ENCODE measurements at regions not wholly inside any gene's neighbourhood (a gene's known extent, or its start where the extent isn't known, plus 50 kb on each side); places are given as distances from the start of the nearest gene placed in this dataset.
"Not testable (repeated sequence)": the region's sequence is repeated elsewhere in the genome, so short reads cannot be mapped to it uniquely, and the experiment has no call there.

DNA sequence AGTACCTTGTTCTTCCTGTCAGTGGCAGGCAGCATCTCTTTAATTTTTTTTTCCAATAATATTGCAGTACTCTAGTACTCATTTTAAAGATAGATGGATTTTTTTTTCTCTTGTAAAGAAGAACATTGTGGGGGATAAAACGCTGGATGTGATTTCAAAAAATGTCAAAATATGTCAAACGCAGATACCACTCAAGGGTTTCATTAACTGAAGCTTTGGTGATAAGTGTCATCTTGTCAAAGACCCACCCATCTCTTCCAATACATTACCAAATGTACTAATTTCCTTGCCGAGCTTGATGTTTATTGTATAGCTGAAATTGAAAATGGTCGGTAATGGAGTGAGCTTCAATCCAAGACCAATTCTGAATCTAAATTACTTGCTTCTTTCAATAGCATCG, 332.4 kb upstream of the SOX2 start:
- ATAC-seq = no peak
- intact Hi-C loops (cut with DNase I) = no loop called here
- no peak for DNase-seq (ENCODE audit: low spot score)

DNA sequence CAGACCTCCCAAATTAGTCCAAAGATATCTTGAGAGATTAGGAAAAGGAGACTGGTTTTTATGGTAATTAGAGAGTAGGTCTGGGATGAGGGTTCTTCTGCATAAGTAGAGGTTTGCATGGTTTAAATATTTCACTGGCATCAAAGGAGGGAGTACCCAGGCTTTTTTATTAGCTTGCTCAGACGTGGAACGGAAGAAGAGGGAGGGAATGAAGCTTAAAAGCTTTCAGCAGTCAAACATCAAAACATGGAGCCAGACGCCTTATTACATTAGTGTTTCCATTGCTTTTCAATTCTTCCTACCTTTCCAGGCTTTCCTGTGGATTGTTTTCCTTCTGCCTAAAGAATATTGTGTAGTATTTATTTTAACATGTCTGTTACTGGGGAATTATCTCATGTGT, 342.1 kb upstream of the SOX2 start:
- DNase-seq (ENCODE audit: low spot score) (no peak), ATAC-seq (no peak)
- intact Hi-C loops (cut with DNase I) = loop anchor here (5.0 kb wide), 1 partner anchor 198 kb away; no protein-coding TSS in a partner anchor

DNA sequence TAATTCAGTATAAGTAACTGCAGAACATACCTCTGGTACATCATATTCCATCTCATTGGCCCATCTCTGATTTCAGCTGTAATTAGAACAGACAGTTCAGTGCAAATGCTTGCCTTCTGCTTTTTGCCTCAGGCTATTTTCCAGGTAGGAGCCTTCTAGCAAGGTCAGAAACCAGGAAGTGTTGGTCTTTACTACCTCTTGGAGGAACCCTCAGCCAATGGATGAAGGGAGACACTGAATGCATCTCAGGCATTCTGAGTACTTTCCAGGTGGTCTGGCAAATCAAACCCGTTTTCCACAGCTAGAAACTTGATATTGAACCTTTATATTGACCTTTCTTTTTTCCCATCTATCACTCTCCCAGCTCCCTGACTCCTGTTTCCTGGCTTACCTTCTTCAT, 348.5 kb upstream of the SOX2 start:
- intact Hi-C loops (cut with DNase I) = no loop called here
- ATAC-seq = no peak
- no peak for DNase-seq (ENCODE audit: low spot score)

DNA sequence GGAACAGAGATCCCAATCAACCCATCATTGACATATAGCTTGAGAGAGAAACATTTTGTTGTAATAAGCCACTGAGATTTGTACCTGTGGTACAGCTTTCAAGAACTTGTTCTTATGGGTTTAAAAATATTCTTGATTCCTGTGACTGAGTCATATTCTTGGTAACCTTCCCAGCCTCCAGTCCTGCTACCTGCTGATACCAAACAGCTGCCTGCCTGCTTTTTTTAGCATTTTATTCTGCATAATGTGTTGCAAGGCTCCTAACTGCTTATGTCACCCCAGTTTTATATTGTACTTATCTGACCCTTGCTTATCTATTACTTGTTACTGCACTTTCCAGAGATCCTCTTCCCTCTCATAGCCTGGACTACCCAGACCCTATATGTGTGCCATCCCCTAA, 349.3 kb upstream of the SOX2 start:
- DNase-seq (ENCODE audit: low spot score) = no peak
- intact Hi-C loops (cut with DNase I) = no loop called here
- no peak for ATAC-seq

DNA sequence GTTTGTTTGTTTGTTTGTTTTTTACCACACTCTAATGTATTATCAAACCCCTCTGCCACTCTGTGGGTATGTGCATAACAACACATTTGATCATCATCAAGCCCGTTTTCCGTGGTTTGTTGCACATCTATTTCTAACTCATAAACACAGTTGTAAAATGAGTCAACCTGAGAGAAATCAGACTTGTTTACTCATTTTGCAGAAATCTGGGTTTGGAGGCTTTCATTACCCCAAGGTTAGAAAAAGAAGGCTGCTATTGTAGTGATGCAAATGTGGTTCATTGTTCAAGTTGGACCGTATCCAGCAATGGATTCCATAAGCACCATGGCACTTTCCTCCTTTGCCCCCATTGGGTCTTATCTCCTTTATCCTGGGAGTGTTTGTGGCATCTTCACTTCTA, 353.2 kb upstream of the SOX2 start:
- intact Hi-C loops (cut with DNase I) = no loop called here
- DNase-seq (ENCODE audit: low spot score) = no peak
- ATAC-seq = no peak

DNA sequence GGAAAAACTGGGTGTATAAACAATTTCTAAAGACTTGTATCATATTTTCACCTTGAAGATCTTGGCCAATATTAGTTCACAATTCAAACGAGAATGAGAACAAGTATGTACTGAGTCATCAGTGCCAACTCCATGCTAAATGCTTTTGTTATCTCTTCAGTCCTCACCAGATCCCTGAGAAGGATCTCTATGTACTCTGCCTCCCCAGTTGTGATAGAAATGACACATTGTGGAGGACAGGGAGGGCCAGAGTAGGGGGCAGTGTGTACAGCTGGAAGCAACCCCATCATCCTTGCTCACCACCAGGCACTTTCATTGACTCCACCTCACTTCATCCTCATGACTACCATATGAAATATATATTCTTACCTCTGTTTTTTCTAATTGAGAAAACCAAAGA, 353.7 kb upstream of the SOX2 start:
- ATAC-seq (no peak), DNase-seq (ENCODE audit: low spot score) (no peak)
- intact Hi-C loops (cut with DNase I) = no loop called here

DNA sequence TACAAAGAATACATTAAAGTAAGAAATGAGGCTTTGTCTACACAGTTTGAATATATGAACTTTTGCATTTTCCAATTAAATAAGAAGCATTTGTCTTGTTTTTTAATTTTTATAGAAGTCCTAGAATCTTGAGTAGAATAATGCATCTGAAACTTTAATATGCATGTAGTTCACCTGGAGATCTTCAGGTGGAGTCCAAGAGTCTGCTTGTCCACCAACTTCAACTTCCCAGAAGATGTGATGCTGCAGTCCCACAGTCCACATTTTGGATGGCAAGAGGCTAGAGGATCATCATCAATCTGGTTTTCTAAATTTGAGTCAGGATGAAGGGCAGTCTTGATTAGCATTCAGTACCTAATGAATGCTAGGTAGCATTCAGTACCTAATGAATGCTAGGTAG, 357.6 kb upstream of the SOX2 start:
- ATAC-seq (no peak), DNase-seq (ENCODE audit: low spot score) (no peak)
- intact Hi-C loops (cut with DNase I) = no loop called here

DNA sequence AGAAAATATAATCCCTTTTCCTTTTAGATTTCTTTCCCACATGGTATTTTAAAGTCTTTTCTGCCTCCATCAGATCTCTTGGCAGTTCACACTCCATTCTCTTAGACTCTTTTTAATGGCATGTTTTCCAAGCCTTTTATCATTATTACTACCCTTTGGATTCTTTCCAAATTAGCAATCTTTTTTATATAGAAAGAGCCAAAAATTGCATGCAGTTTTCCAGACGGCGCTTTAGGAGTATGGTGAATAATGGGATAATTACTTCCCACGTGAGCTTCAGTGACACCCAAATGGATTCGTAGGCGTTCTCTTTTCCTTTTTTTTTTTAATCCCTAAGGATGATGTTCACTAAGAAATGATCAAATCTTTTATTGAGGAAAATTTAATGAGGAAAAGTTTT, 354.8 kb upstream of the DNAJC19 start:
- ATAC-seq = no peak
- no peak for DNase-seq (ENCODE audit: low spot score)
- intact Hi-C loops (cut with DNase I) = no loop called here

DNA sequence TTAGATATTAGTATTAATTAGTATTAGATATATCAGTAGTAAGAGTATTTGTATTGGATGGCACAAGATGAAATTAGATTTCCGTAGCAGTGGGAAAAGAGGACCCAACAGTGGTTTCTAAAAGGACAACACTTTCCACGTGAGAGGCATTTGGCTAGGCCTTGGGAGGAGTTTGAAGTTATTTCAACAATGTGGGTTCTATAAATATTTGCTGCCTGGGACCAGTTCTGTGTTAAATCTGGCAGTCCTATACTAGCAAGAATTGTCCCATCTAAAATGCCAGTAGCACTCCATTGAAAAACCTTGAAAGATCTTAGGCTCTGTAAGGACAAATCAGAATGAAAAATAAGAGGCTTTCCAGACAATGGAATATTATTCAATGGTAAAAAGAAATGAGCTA, 347.1 kb upstream of the DNAJC19 start:
- intact Hi-C loops (cut with DNase I) = no loop called here
- ATAC-seq (no peak), DNase-seq (ENCODE audit: low spot score) (no peak)

DNA sequence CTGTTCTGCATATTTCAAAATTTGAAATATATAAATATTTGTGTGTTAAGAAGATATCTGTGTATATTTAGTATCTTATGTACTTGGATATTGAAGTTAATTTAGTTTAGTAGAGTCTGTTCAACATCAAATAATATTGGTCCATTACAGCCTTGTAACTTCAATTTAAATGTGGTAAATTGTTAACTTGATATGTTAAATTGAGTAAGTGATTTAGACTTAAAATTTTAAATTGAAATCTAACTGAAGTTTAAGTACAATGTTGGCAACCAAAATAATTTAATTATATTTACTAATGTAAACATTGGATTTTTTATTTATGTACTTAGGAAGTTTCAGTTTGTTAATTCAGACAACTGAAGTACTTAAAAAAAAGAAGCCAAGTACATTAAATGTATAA, 343.9 kb upstream of the DNAJC19 start:
- intact Hi-C loops (cut with DNase I) = no loop called here
- no peak for DNase-seq (ENCODE audit: low spot score)
- no peak for ATAC-seq

DNA sequence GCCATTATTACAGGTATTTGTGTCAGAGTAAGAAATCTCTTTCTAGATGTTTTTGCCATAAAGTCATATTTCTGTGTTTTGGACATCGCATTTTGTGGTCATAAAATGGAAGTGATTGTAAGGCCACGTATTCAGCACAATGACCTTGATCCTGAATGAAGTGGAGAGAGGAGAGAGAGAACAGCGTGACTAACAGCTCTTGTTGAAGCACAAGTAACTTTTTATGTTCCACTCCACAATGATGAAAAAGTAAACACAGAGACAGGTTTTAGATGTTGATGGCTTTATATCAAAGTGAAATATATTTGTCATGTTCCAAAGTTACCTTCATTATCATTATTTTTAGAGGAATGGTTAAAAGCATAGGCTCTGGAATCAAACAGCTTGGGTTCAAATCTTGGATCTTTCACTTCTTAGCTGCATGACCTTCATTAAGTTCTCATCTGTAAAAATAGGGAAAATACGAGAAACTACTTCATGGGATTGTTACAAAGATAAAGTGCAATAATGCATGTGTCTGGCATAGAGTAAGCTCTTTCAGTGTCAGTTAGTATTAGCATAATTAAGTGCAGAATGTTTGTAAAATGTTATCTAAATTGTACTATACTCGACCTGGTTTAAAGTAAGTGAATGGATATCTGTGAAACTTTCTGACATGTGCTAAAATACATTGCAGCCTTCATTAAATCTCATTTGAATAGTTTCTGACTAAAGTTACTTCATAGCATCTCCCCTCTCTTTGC, 341.5 kb upstream of the DNAJC19 start:
- ATAC-seq (no peak), DNase-seq (ENCODE audit: low spot score) (no peak)
- intact Hi-C loops (cut with DNase I) = no loop called here

DNA sequence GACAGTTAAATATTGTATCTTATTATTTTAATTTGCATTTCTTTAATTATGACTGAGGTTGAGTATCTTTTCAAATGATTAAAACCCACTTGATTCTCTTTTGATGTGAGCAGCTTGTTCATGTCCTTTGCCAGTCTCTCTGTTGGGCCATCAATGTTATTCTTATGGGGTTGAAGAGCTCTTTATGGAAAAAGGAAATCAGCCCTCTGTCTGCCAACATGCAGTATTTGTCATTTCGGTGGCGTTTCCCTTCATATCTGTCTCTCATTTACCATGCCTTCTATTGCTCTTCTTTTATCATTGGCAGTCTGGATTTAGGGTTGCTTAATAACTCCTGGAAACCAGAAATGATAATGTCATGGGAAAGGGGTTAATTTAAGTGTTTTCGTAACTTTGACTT, 340.7 kb upstream of the DNAJC19 start:
- ATAC-seq = no peak
- DNase-seq (ENCODE audit: low spot score) = no peak
- intact Hi-C loops (cut with DNase I) = no loop called here

DNA sequence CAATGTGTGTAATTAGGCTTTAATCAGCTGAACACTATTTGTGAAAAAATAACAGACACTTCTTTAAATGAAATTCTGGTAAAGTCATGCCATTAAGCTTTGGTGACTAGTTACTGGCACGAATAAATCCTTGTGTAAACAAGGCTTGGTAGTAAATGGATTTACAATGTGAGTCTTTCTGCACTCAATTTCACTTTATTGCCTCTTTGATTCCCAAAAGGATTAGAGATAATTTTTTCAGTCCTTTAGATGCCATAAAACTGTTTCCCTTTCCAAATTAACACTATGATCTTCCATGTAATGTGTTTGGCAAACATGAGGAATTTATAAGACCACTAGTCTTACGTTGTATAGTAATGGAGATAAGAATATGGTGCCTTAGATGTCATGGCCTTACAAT, 339.5 kb upstream of the DNAJC19 start:
- intact Hi-C loops (cut with DNase I) = no loop called here
- ATAC-seq (no peak), DNase-seq (ENCODE audit: low spot score) (no peak)

DNA sequence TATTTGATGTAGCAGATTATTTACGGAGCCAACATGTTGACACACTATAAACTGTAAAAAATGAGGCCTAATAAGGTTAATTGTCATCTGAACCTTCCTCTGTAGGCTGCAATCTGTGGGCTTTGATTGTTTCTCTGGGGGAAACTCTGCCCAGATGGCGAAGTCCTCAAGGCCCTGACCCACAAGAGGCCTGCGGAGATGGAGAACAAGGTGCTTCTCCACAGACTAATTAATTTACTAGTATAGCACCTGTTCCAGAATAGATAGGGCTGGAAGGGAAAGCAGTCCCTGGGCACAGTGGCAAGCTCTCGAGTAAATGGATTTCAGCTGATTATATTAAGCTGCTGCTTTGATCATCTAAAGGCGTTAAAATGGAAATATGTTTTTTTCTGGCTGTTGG, 338.8 kb upstream of the DNAJC19 start:
- no peak for ATAC-seq
- DNase-seq (ENCODE audit: low spot score) = no peak
- intact Hi-C loops (cut with DNase I) = no loop called here

DNA sequence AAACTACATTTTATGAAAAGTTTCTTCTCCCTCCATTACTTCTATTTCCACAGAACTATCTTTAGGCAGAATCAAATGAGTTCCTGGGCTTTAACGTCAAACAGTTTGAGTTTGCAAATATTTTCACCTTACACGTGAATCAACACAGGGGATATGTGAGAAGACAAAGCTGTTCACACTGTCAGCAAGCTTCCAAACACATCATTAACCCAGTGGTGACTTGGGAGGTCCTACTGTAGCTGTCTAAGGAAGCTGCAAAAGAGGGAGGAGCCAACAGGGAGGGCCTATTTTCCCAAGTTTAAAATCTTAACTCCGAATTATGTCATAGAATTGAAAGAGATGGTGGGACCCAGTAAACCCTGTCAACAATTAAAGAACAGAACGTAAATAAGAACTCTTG, 337.8 kb upstream of the DNAJC19 start:
- intact Hi-C loops (cut with DNase I) = no loop called here
- DNase-seq (ENCODE audit: low spot score) (no peak), ATAC-seq (no peak)

DNA sequence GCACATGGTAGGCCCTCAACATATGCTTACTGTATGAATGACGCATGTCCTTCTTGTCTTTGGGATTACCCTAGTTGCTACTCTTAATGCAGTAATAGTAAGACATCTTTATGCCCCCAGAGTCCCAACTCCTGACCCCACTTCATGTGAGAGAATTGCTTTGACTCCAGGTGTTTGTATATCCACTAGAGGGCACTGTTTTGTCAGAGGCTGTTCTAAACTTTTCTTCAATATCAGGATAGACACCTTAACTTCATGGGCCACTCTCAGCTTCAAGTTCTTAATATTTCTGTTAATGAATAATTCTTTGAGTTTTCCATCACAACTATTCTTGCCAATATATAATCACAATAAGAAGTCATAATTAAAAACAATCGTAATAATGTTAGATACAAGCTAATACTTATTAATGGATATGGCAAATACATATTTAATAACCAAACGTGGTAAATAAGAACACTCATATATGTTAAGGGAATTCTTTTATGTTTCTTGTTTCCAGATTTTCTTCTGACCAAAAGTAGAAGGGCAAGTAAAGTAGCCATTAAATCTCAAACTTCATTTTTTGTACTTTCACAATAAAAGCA, 337.2 kb upstream of the DNAJC19 start:
- ATAC-seq = no peak
- intact Hi-C loops (cut with DNase I) = no loop called here
- no peak for DNase-seq (ENCODE audit: low spot score)

DNA sequence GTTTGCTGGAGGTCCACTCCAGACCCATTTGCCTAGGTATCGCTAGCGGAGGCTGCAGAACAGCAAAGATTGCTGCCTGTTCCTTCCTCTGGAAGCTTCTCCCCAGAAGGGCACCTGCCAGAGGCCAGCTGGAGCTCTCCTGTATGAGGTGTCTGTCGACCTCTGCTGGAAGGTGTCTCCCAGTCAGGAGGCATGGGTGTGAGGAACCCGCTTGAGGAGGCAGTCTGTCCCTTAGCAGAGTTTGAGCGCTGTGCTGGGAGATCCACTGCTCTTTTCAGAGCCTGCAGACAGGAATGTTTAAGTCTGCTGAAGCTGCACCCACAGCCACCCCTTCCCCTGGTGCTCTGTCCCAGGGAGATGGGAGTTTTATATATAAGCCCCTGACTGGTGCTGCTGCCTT, 335.0 kb upstream of the DNAJC19 start:
- ATAC-seq; intact Hi-C loops (cut with DNase I); DNase-seq (ENCODE audit: low spot score): not testable (repeated sequence)

DNA sequence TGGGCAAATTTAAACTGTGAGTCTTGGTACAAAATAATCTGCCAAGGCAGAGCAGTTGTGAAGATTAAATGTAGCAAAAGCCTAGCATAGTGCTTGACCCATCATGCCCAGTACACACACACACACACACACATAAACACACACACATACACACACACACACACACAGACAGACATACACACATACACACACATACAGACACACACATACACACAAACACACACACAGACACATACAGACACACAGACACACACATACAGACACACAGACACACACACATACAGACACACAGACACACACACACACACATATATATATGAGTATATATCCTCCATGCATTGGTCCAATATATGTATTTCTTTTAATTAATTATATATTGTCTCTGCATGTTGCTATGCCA, 328.8 kb upstream of the DNAJC19 start:
- no peak for ATAC-seq

DNA sequence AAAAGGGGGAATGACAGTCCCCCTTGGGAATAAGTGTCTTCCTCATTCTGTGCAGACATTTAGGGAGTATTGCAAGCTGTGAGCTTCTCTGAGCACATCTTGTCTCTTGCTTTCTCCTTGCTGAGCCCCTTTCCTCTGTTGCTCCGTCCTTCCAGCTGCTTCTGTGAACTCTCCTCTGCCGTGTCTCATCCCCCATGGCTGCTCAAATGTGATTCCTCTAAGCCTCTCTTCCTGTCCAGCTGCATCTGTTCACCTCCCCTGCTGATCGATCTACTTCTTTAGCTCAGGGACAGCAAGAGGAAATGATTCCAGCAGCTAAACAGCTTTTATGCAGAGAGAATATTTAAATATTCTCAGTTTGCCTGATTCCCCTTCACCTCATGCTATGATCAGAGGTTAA, 328.0 kb upstream of the DNAJC19 start:
- intact Hi-C loops (cut with DNase I) = no loop called here
- no peak for ATAC-seq

More for the DNA sequence above, 328.8 kb upstream of the DNAJC19 start:
- DNase-seq (ENCODE audit: low spot score) = no peak
- intact Hi-C loops (cut with DNase I) = no loop called here

DNA sequence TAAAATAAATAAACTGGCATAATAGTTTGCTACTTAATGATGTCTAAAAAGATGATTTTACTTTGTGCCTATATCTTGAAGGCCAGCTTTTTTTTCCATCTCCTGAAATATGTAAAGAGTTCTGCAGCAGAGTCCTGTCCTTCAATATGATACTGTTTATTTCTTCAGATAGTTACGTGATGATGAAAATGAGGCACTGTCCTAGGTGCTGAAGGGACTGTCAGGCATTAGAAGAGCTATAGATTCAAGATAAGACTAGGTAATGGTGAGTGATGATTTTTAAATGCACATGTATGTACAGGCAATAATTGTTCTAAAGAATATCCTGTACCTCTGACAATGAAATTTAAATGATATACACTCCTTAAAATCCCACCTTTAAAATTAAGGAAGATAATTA, 326.9 kb upstream of the DNAJC19 start:
- no peak for ATAC-seq
- no peak for DNase-seq (ENCODE audit: low spot score)
- intact Hi-C loops (cut with DNase I) = no loop called here

More for the DNA sequence above, 328.0 kb upstream of the DNAJC19 start:
- no peak for DNase-seq (ENCODE audit: low spot score)

DNA sequence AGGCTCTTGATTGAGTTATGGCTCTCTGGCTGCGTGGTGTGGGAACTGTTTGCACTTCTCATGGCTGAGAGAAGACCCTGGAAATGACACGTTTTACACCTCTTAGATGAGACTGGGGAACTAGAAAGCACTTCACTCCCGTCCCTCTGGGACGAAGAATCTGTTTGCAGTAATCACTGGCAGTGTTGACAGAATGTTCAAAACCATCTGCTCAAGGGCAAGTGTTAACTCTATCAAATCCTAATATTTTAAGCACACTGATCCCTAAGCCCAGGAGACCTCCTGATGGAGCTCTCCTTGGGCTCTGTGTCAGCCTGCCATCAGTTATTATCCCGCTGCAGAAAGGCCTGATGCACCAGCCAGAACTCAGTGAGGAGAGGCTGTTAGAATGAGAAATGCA, 323.8 kb upstream of the DNAJC19 start:
- ATAC-seq = no peak
- intact Hi-C loops (cut with DNase I) = no loop called here

More for the DNA sequence above, 323.8 kb upstream of the DNAJC19 start:
- DNase-seq (ENCODE audit: low spot score) = no peak

Data from sciatic nerve (tissue), 2 donors.